Mesendoderm (in vitro differentiated cells): ENCODE measurements at regions not wholly inside any gene's neighbourhood (a gene's known extent, or its start where the extent isn't known, plus 50 kb on each side); places are given as distances from the start of the nearest gene placed in this dataset.

Experiments
- DNase-seq: peaks from one replicate; pipeline ENCODE4 v3.0.0; 2013
- H2AK5ac ChIP-seq: 2 replicates; pipeline ENCODE4 v1.6.1; 2013; ENCODE audit warnings: low read length, inconsistent platforms
- H2BK120ac ChIP-seq: 2 replicates; pipeline ENCODE4 v1.6.1; 2013; ENCODE audit warnings: low read depth, mild to moderate bottlenecking, low read length, moderate library complexity, mixed read lengths
- H2BK15ac ChIP-seq: replicated peaks from 2 replicates; pipeline ENCODE4 v1.6.1; 2013; ENCODE audit warnings: low read depth, mild to moderate bottlenecking, moderate library complexity
- H2BK5ac ChIP-seq: 2 replicates; pipeline ENCODE4 v1.6.1; 2013; ENCODE audit warnings: low read length, inconsistent platforms
- H3K18ac ChIP-seq: 2 replicates; pipeline ENCODE4 v1.6.1; 2013; ENCODE audit warnings: mild to moderate bottlenecking, low read length, mixed read lengths
- H3K23ac ChIP-seq: one replicate; pipeline ENCODE4 v1.6.1; 2013; ENCODE audit warnings: low read length
- H3K27ac ChIP-seq: 2 replicates; pipeline ENCODE4 v1.5.1; 2013; ENCODE audit warnings: low read depth, mild to moderate bottlenecking, inconsistent platforms, low read length, moderate library complexity
- H3K27me3 ChIP-seq: 2 replicates; pipeline ENCODE4 v1.6.1; 2013; ENCODE audit warnings: low read length, control low read depth, mild to moderate bottlenecking, inconsistent platforms; ENCODE audit not compliant: insufficient read depth, poor library complexity
- H3K36me3 ChIP-seq: 2 replicates; pipeline ENCODE4 v1.6.1; 2013; ENCODE audit warnings: low read length, inconsistent platforms; ENCODE audit not compliant: control insufficient read depth, insufficient read depth
- H3K4ac ChIP-seq: one replicate; pipeline ENCODE4 v1.6.1; 2013; ENCODE audit warnings: low read depth, mild to moderate bottlenecking, low read length, moderate library complexity
- H3K4me1 ChIP-seq: 2 replicates; pipeline ENCODE4 v1.6.1; 2013; ENCODE audit warnings: low read depth, low read length, inconsistent platforms; ENCODE audit not compliant: control insufficient read depth
- H3K4me2 ChIP-seq: 2 replicates; pipeline ENCODE4 v1.6.1; 2013; ENCODE audit warnings: low read length
- H3K4me3 ChIP-seq: 2 replicates; pipeline ENCODE4 v1.5.1; 2013; ENCODE audit warnings: mild to moderate bottlenecking, low read length
- H3K56ac ChIP-seq: one replicate; pipeline ENCODE4 v1.6.1; 2013; ENCODE audit warnings: low read length
- H3K79me1 ChIP-seq: 2 replicates; pipeline ENCODE4 v1.6.1; 2013; ENCODE audit warnings: low read length, inconsistent platforms
- H3K79me2 ChIP-seq: 2 replicates; pipeline ENCODE4 v1.6.1; 2013; ENCODE audit warnings: mild to moderate bottlenecking, low read length; ENCODE audit not compliant: control insufficient read depth, insufficient read depth
- H3K9ac ChIP-seq: 2 replicates; pipeline ENCODE4 v1.6.1; 2013; ENCODE audit warnings: low read length, inconsistent platforms
- H4K5ac ChIP-seq: one replicate; pipeline ENCODE4 v1.6.1; 2013; ENCODE audit warnings: low read length
- H4K8ac ChIP-seq: one replicate; pipeline ENCODE4 v1.6.1; 2013; ENCODE audit warnings: low read depth, mild to moderate bottlenecking, control low read depth, low read length, moderate library complexity
- WGBS: extraction: QIAGEN DNeasy Blood & Tissue Kit; methylation state at CpG from one replicate; pipeline ENCODE4 v1.1.7; 2013; ENCODE audit warnings: low lambda C conversion rate, missing lambda C conversion rate; ENCODE audit not compliant: insufficient coverage; ENCODE audit errors: extremely low coverage; 5-methylcytosine and 5-hydroxymethylcytosine counted together

DNA sequence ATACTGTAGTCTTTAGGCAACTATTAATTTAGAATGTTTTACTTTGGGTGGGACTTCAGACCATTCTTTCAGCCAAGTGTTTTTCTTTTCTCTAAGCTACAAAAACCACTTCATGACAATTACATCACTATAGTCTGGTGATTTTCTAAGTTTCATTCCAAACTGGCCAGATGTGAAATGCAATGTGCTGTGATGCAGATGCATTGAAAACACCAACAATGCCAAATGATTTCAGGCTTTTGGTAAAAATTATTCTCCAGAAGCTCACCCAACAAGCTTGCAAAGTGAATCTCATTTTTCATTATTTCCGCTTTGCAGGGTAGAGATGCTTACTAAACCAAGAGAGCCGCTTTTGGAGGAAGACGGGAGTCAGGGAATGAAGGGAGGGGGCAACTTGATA lies 118.4 kb upstream of the ANK3 start:
- Histone ChIP-seq H3K18ac (no peak overlapping the region), H3K4me2 (no peak overlapping the region)

DNA sequence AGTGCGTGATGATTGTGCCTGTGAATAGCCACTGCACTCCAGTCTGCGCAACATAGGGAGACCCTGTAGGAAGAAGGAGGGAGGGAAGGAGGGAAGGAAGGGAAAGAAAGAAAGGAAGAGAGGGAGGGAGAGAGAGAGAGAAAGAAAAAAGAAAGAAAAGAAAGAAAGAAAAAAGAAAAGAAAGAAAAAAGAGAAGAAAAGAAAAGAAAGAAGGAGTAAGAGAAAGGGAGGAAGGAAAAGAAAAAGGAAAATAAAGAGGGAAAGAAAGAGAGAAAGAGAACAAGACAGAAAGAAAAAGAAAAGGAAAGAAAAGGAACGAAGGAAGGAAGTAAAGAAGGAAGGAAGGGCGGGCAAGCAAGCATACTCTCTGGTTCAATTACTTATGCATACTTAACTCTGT lies 112.9 kb upstream of the ANK3 start:
- no peak for DNase-seq
- no peak overlapping the region for H3K4me2 ChIP-seq
- no peaks in the 10 kb centered on the region for H3K36me3 ChIP-seq
- H3K23ac ChIP-seq = no peak overlapping the region
- H3K9ac ChIP-seq = no peak overlapping the region
- H3K4me1 ChIP-seq = no peaks in the 10 kb centered on the region
- no CpG with 5 or more reads among the region's 4 CpGs for WGBS
- H3K27me3 ChIP-seq = no peaks in the 10 kb centered on the region
- H2BK120ac ChIP-seq = no peak overlapping the region
- no peak overlapping the region for H3K4me3 ChIP-seq
- H2BK5ac ChIP-seq = no peak overlapping the region
- no peak overlapping the region for H3K56ac ChIP-seq
- H2BK15ac ChIP-seq = no peak overlapping the region
- H3K4ac ChIP-seq = no peak overlapping the region
- H4K5ac ChIP-seq = no peak overlapping the region
- H3K27ac ChIP-seq = no peak overlapping the region
- no peak overlapping the region for H4K8ac ChIP-seq
- no peak overlapping the region for H2AK5ac ChIP-seq
- H3K18ac ChIP-seq = no peak overlapping the region
- no peaks in the 10 kb centered on the region for H3K79me1 ChIP-seq
- H3K79me2 ChIP-seq = no peaks in the 10 kb centered on the region

More for the DNA sequence above, 118.4 kb upstream of the ANK3 start:
- Histone ChIP-seq H3K36me3 (no peaks in the 10 kb centered on the region), H3K9ac (no peak overlapping the region), H3K23ac (no peak overlapping the region), H4K5ac (no peak overlapping the region), H3K4me1 (no peaks in the 10 kb centered on the region), H3K79me2 (no peaks in the 10 kb centered on the region), H4K8ac (no peak overlapping the region), H3K79me1 (no peaks in the 10 kb centered on the region), H3K56ac (no peak overlapping the region), H3K27me3 (no peaks in the 10 kb centered on the region), H3K4ac (no peak overlapping the region), H3K27ac (no peak overlapping the region), H2BK15ac (no peak overlapping the region), H2BK120ac (no peak overlapping the region), H3K4me3 (no peak overlapping the region), H2BK5ac (no peak overlapping the region), H2AK5ac (no peak overlapping the region)
- WGBS = no CpG with 5 or more reads among the region's 3 CpGs
- no peak for DNase-seq

DNA sequence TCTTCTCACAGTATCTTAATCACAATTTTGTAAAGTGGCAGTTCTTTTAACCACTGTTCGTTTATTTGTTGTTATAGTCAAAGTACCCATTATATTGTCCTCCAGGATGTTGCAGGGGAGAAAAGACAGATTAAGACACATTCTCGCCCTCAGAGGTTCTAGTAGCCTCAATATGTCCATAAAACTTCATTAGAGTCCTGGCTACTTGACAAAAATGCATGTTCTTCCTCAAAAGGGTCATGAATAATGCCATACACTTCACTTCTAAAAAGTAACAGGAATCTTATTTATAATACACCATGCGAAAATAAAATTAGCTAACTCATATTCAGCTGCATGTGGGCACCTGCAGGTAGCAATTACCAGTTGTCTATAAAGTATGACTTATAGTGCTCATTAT lies 109.3 kb upstream of the ANK3 start:
- DNase-seq = no peak
- no peaks in the 10 kb centered on the region for H3K36me3 ChIP-seq
- H3K27ac ChIP-seq = no peak overlapping the region
- H2BK120ac ChIP-seq = no peak overlapping the region
- no peak overlapping the region for H3K4me3 ChIP-seq
- H4K5ac ChIP-seq = no peak overlapping the region
- no peak overlapping the region for H3K56ac ChIP-seq
- no peaks in the 10 kb centered on the region for H3K79me1 ChIP-seq
- no CpG with 5 or more reads among the region's 3 CpGs for WGBS
- no peaks in the 10 kb centered on the region for H3K4me1 ChIP-seq
- no peak overlapping the region for H3K18ac ChIP-seq
- H3K27me3 ChIP-seq = no peaks in the 10 kb centered on the region
- no peaks in the 10 kb centered on the region for H3K79me2 ChIP-seq
- no peak overlapping the region for H3K4ac ChIP-seq
- H2BK15ac ChIP-seq = no peak overlapping the region
- no peak overlapping the region for H2AK5ac ChIP-seq
- no peak overlapping the region for H3K9ac ChIP-seq
- H3K23ac ChIP-seq = no peak overlapping the region
- H3K4me2 ChIP-seq = no peak overlapping the region
- H2BK5ac ChIP-seq = no peak overlapping the region
- no peak overlapping the region for H4K8ac ChIP-seq

DNA sequence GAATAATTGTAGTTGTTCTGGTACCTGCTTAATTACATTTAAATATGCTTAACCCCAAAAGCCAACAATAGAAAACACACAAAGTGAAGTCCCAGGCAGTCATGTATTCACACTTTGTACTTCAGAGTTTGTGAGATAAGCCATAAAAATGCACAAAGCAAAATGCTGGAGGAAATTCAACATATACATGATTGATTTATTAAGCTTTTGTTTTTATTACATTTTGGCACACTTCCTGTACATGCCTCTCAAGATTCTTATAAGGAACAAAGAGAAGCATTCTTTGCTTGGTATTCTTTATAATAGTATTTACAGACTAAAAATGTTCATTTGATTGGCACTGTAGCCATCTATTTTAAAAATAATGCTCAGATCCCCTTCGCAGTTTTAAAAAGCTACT lies 107.7 kb upstream of the ANK3 start:
- H3K79me2 ChIP-seq = no peaks in the 10 kb centered on the region
- H3K36me3 ChIP-seq = no peaks in the 10 kb centered on the region
- H3K4me3 ChIP-seq = no peak overlapping the region
- H3K4me1 ChIP-seq = no peaks in the 10 kb centered on the region
- H2BK5ac ChIP-seq = no peak overlapping the region
- H3K27me3 ChIP-seq = no peaks in the 10 kb centered on the region
- H2AK5ac ChIP-seq = no peak overlapping the region
- no CpG with 5 or more reads among the region's 1 CpG for WGBS
- no peak overlapping the region for H2BK120ac ChIP-seq
- H3K79me1 ChIP-seq = no peaks in the 10 kb centered on the region
- H4K8ac ChIP-seq = no peak overlapping the region
- no peak for DNase-seq
- H3K56ac ChIP-seq = no peak overlapping the region
- H3K4me2 ChIP-seq = no peak overlapping the region
- no peak overlapping the region for H3K18ac ChIP-seq
- no peak overlapping the region for H3K27ac ChIP-seq
- no peak overlapping the region for H3K9ac ChIP-seq
- H4K5ac ChIP-seq = no peak overlapping the region
- H3K23ac ChIP-seq = no peak overlapping the region
- H3K4ac ChIP-seq = no peak overlapping the region
- no peak overlapping the region for H2BK15ac ChIP-seq

DNA sequence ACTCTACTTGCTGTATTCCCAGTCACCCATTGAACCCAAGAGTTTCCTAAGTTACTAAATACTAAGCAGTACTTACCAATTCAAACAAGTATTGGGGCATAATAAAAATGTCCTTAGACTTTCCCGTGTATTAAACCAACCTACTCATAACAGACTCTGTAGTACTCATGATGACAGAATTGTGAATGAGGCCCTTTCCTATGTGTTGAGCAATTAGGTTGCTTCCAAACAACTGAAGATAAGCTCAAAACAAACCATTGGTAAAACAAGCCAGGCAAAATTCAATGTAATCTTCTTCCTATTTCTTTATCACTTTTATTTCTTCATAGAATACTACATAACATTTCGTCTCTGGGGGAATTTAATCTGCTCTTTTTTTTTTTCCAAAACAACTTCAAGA lies 106.5 kb upstream of the ANK3 start:
- Histone ChIP-seq H4K8ac (no peak overlapping the region), H2AK5ac (no peak overlapping the region), H3K79me1 (no peaks in the 10 kb centered on the region), H2BK15ac (no peak overlapping the region), H3K36me3 (no peaks in the 10 kb centered on the region), H3K23ac (no peak overlapping the region), H3K27ac (no peak overlapping the region), H3K4ac (no peak overlapping the region), H3K56ac (no peak overlapping the region), H3K4me1 (no peaks in the 10 kb centered on the region), H3K27me3 (no peaks in the 10 kb centered on the region), H3K4me2 (no peak overlapping the region), H3K79me2 (no peaks in the 10 kb centered on the region), H2BK120ac (no peak overlapping the region), H3K4me3 (no peak overlapping the region), H3K9ac (no peak overlapping the region), H3K18ac (no peak overlapping the region), H4K5ac (no peak overlapping the region), H2BK5ac (no peak overlapping the region)
- no peak for DNase-seq
- WGBS = no CpG with 5 or more reads among the region's 2 CpGs

DNA sequence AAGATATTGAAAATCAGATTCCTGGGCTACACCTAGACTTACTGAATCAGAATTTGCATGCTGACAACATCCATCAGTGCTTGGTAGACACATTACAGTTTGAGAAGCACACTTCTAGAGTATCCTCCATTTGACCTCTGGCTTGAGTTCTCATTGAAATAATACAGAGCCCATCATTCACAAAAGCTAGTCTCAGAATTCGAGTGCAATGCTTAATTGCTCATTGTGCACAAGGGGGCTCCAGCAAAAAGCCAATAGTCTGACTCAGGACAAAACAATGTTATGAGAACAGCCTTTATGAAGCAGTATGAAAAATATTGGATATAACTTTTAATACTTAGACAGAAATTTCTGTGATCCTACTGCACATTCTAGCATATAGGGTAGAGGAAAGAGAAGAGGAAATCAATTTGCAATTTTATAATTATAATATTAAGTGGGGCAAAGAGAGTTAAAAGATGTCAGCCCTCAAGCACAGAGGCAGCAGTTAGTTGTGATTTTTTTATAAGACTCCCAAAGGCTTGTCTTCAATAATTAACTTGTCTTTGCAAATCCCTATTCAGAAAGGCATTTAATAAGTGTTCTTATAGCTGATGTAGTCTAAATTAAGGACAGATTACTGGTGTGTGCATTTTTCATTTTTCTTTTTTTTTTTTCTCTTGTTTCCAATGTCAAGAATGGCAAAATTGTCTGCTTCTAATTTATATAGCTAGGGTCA lies 105.8 kb upstream of the ANK3 start:
- Histone ChIP-seq H3K79me2 (no peaks in the 10 kb centered on the region), H3K4ac (no peak overlapping the region), H3K23ac (no peak overlapping the region), H2BK15ac (no peak overlapping the region), H3K27ac (no peak overlapping the region), H3K27me3 (no peaks in the 10 kb centered on the region), H3K36me3 (no peaks in the 10 kb centered on the region), H3K79me1 (no peaks in the 10 kb centered on the region), H4K5ac (no peak overlapping the region), H3K4me2 (no peak overlapping the region), H3K4me1 (no peaks in the 10 kb centered on the region), H3K56ac (no peak overlapping the region), H3K18ac (no peak overlapping the region), H3K4me3 (no peak overlapping the region), H2AK5ac (no peak overlapping the region), H4K8ac (no peak overlapping the region), H3K9ac (no peak overlapping the region), H2BK5ac (no peak overlapping the region), H2BK120ac (no peak overlapping the region)
- no peak for DNase-seq
- WGBS = no CpG with 5 or more reads among the region's 1 CpG
